HL-60 (cell line): ENCODE measurements at regions not wholly inside any gene's neighbourhood (a gene's known extent, or its start where the extent isn't known, plus 50 kb on each side); places are given as distances from the start of the nearest gene placed in this dataset.
"Not testable (repeated sequence)": the region's sequence is repeated elsewhere in the genome, so short reads cannot be mapped to it uniquely, and the experiment has no call there.

Source experiments
- POLR2AphosphoS5 ChIP-seq: IDR thresholded peaks from 2 replicates; pipeline ENCODE4 v1.6.1; 2012; ENCODE audit warnings: low read depth
- SPI1 ChIP-seq: IDR thresholded peaks from 2 replicates; pipeline ENCODE4 v1.6.1; 2012; ENCODE audit warnings: low read depth, mild to moderate bottlenecking, borderline replicate concordance
- TF ChIP-seq, protein P1 (sequence below): IDR thresholded peaks from one replicate; pipeline ENCODE4 v1.5.1; 2011; ENCODE audit warnings: low read length, control low read depth, inconsistent platforms; ENCODE audit not compliant: insufficient read depth

DNA sequence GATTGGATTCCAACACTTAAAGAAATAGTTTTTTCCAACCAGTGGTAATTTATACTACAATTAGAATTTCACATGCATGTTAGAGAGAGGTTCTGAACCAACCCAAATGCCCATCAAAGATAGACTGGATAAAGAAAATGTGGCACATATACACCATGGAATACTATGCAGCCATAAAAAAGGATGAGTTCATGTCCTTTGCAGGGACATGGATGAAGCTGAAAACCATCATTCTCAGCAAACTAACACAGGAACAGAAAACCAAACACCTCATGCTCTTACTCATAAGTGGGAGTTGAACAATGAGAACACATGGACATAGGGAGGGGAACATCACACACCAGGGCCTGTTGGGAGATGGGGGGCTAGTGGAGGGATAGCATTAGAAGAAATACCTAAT is 532.2 kb downstream of the EDEM1 start:
- TF ChIP-seq, protein P1, sequence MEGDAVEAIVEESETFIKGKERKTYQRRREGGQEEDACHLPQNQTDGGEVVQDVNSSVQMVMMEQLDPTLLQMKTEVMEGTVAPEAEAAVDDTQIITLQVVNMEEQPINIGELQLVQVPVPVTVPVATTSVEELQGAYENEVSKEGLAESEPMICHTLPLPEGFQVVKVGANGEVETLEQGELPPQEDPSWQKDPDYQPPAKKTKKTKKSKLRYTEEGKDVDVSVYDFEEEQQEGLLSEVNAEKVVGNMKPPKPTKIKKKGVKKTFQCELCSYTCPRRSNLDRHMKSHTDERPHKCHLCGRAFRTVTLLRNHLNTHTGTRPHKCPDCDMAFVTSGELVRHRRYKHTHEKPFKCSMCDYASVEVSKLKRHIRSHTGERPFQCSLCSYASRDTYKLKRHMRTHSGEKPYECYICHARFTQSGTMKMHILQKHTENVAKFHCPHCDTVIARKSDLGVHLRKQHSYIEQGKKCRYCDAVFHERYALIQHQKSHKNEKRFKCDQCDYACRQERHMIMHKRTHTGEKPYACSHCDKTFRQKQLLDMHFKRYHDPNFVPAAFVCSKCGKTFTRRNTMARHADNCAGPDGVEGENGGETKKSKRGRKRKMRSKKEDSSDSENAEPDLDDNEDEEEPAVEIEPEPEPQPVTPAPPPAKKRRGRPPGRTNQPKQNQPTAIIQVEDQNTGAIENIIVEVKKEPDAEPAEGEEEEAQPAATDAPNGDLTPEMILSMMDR = not testable (repeated sequence)
- TF ChIP-seq SPI1, POLR2AphosphoS5: not testable (repeated sequence)
